Glutamatergic neuron (in vitro differentiated cells): ENCODE measurements at regions not wholly inside any gene's neighbourhood (a gene's known extent, or its start where the extent isn't known, plus 50 kb on each side); places are given as distances from the start of the nearest gene placed in this dataset.

Experiments
- DNase-seq: peaks from one replicate; pipeline ENCODE4 v3.0.0; 2022
- H3K27ac Mint-ChIP-seq: one replicate; pipeline ENCODE4 v1.8.0; 2020; ENCODE audit warnings: mild to moderate bottlenecking, mixed read lengths, inconsistent platforms; ENCODE audit not compliant: unreplicated experiment
- H3K27me3 Mint-ChIP-seq: one replicate; pipeline ENCODE4 v1.8.0; 2020; ENCODE audit warnings: mild to moderate bottlenecking, moderate library complexity, mixed read lengths, inconsistent platforms; ENCODE audit not compliant: unreplicated experiment
- H3K36me3 Mint-ChIP-seq: one replicate; pipeline ENCODE4 v1.8.0; 2020; ENCODE audit warnings: mild to moderate bottlenecking, mixed read lengths, inconsistent platforms; ENCODE audit not compliant: unreplicated experiment
- H3K4me1 Mint-ChIP-seq: one replicate; pipeline ENCODE4 v1.8.0; 2020; ENCODE audit warnings: mild to moderate bottlenecking, low read depth, mixed read lengths, inconsistent platforms; ENCODE audit not compliant: unreplicated experiment
- H3K4me3 Mint-ChIP-seq: one replicate; pipeline ENCODE4 v1.8.0; 2020; ENCODE audit warnings: mild to moderate bottlenecking, mixed read lengths, inconsistent platforms; ENCODE audit not compliant: unreplicated experiment
- H3K9me3 Mint-ChIP-seq: one replicate; pipeline ENCODE4 v1.8.0; 2020; ENCODE audit warnings: mild to moderate bottlenecking, moderate library complexity, mixed read lengths, inconsistent platforms; ENCODE audit not compliant: unreplicated experiment
- TF ChIP-seq, protein P1 (sequence below): fragments of 200-600 bp; sonication (generic); IDR thresholded peaks from one replicate; pipeline ENCODE4 v1.5.0; 2021; ENCODE audit not compliant: partially characterized antibody, unreplicated experiment

DNA sequence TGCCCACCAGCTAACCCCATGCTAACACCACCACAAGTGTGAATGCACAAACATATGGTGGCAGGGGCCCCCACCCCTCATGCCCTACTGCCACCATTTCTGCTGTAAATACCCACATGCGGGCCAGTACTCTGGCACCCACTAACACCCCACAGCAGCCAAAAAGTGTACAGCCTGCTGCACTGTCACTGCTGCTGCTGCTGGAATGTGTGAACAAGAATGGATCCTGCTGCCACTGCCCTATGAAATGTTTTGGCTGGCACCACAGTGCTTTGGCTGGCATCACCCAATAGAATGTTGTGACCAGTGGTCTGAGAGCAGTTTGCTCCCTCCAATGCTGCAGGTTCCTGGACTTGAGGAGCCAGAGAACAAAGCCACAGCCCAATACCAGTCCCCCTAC lies 606.6 kb upstream of the SORCS1 start:
- Mint-ChIP-seq H3K4me3 (no peak overlapping the region), H3K27ac (no peak overlapping the region), H3K27me3 (peaks cover 2% of the 10 kb centered on the region), H3K9me3 (peaks cover 2% of the 10 kb centered on the region), H3K4me1 (no peaks in the 10 kb centered on the region), H3K36me3 (peaks cover 5% of the 10 kb centered on the region)
- TF ChIP-seq, protein P1, sequence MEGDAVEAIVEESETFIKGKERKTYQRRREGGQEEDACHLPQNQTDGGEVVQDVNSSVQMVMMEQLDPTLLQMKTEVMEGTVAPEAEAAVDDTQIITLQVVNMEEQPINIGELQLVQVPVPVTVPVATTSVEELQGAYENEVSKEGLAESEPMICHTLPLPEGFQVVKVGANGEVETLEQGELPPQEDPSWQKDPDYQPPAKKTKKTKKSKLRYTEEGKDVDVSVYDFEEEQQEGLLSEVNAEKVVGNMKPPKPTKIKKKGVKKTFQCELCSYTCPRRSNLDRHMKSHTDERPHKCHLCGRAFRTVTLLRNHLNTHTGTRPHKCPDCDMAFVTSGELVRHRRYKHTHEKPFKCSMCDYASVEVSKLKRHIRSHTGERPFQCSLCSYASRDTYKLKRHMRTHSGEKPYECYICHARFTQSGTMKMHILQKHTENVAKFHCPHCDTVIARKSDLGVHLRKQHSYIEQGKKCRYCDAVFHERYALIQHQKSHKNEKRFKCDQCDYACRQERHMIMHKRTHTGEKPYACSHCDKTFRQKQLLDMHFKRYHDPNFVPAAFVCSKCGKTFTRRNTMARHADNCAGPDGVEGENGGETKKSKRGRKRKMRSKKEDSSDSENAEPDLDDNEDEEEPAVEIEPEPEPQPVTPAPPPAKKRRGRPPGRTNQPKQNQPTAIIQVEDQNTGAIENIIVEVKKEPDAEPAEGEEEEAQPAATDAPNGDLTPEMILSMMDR = no peak
- DNase-seq = no peak

DNA sequence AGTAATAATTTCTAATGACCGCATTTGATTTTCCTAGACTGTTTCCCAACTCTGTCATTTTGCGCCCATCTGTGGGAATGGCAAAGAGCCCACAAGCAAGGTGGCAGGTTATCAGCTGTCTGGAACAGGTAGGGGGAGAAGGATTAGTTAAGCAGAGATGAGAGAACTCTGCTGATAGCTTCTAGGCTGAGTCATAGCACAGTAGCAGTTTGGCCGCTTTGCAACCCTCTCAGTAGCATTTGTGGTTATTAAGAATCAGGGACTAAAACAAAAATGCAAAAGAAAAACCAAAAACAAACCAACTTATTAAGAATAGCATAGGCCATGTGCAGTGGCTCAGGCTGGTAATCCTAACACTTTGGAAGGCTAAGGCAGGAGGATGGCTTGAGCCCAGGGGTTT lies 602.7 kb upstream of the SORCS1 start:
- Mint-ChIP-seq H3K27me3 (peaks cover 2% of the 10 kb centered on the region), H3K27ac (no peak overlapping the region), H3K36me3 (no peaks in the 10 kb centered on the region), H3K4me3 (no peak overlapping the region), H3K9me3 (peaks cover 2% of the 10 kb centered on the region), H3K4me1 (no peaks in the 10 kb centered on the region)
- no peak for DNase-seq
- TF ChIP-seq, protein P1 = no peak

DNA sequence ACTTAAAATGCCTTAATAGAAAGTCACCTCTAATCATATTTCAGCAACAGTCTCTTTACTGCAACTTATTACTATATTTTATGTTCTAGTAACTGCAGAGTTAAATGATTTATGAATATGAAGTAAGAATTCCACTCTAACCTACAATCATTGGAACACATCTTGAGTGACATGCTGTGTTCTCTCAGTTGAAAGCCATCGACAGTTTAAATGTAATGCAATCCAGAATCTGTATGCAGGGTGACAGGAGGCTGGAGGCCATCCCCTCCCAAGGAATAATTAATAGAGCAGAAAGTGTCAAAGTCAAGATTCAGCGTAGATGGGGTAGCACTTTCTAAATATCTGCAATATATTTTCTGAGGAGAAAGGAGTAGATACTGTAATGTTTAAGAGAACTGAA lies 590.3 kb upstream of the SORCS1 start:
- H3K36me3 Mint-ChIP-seq = no peaks in the 10 kb centered on the region
- H3K4me1 Mint-ChIP-seq = no peaks in the 10 kb centered on the region
- H3K9me3 Mint-ChIP-seq = no peaks in the 10 kb centered on the region
- DNase-seq = no peak
- H3K27me3 Mint-ChIP-seq = no peaks in the 10 kb centered on the region
- TF ChIP-seq, protein P1 = no peak
- H3K27ac Mint-ChIP-seq = no peak overlapping the region
- no peak overlapping the region for H3K4me3 Mint-ChIP-seq

DNA sequence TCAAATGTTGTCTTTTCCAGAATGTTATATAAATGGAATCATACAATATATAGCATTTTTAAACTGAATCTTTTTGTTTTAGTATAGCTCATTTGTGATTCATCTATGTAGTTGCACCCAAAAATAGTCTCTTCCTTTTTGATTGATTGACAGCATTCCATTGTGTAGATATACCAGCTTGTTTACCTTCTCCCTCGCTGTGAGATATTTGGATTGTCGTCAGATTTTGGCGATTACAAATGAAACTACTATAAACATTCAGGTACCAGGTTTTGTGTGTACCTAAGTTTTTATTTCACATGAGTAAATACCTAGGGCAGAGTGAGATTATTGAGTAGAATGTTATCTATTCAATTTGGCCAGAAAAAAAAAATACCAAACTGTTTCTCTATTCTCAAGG lies 584.7 kb upstream of the SORCS1 start:
- Mint-ChIP-seq H3K4me1 (no peaks in the 10 kb centered on the region), H3K9me3 (no peaks in the 10 kb centered on the region), H3K27me3 (no peaks in the 10 kb centered on the region), H3K36me3 (no peaks in the 10 kb centered on the region), H3K27ac (no peak overlapping the region), H3K4me3 (no peak overlapping the region)
- DNase-seq = no peak
- TF ChIP-seq, protein P1 = no peak

DNA sequence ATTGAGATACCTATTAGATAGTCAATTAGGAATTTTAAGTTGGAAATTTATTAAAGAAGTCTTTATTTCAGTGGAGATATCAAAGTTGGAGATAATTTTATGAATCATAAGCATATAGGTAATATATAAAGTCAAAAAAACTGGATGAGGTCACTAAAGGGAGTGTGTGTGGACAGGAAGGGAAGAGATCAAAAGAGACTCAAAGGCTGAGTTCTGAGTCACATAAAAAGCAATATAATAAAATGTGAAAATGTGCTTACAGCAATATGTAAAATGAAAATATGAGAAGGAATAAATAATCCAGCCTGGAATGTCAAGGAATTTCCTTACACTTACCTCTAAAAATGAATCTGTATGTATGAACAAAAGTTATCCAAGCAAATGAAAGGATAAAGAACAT lies 583.3 kb upstream of the SORCS1 start:
- no peaks in the 10 kb centered on the region for H3K27me3 Mint-ChIP-seq
- H3K4me3 Mint-ChIP-seq = no peak overlapping the region
- no peak overlapping the region for H3K27ac Mint-ChIP-seq
- H3K4me1 Mint-ChIP-seq = no peaks in the 10 kb centered on the region
- DNase-seq = no peak
- no peaks in the 10 kb centered on the region for H3K9me3 Mint-ChIP-seq
- TF ChIP-seq, protein P1 = no peak
- no peaks in the 10 kb centered on the region for H3K36me3 Mint-ChIP-seq
